HG02571 (cell line): ENCODE measurements at regions not wholly inside any gene's neighbourhood (a gene's known extent, or its start where the extent isn't known, plus 50 kb on each side); places are given as distances from the start of the nearest gene placed in this dataset.
"Not testable (repeated sequence)": the region's sequence is repeated elsewhere in the genome, so short reads cannot be mapped to it uniquely, and the experiment has no call there.

ENCODE experiments used
- ATAC-seq: cut with Tn5 transposase; IDR thresholded peaks from one replicate; pipeline ENCODE4 v1.9.1; 2021; ENCODE audit warnings: mild to moderate bottlenecking, moderate library complexity; ENCODE audit not compliant: unreplicated experiment

DNA sequence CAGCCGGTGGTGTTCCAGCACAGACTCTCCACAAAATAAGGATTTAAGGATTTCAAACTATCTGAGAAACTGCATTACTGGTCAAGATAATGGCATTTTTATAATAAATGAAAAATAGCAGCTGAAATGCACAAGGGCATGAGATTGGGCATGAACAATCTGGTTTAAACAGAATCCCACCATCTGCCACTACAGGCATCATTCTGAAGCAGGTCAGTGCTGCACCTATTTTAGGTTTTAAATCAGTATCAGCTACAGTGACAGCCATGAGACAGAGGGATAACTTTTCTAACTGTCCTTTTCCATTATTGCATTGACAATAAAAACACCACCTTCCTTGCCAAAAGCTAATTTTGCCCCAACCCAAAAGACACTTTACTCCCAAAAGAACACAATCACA lies 186.8 kb downstream of the ETV1 start:
- no peak for ATAC-seq

DNA sequence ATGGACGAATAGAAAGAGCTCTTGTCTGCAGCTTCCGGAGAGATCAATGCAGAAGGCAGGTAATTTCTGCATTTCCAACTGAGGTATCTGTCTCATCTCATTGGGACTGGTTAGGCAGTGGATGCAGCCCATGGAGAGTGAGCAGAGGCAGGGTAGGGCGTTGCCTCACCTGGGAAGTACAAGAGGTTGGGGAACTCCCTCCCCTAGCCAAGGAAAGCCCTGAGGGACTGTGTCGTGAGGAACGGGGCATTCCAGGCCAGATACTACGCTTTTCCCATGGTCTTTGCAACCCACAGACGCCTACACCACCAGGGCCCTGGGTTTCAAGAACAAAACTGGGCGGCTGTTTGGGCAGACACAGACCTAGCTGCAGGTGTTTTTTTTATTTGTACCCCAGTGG lies 186.3 kb downstream of the ETV1 start:
- ATAC-seq: no peak

- not testable (repeated sequence) for ATAC-seq
These were observed 183.2 kb downstream of the ETV1 start for GRCh38 chr7:13806089-13806867.

DNA sequence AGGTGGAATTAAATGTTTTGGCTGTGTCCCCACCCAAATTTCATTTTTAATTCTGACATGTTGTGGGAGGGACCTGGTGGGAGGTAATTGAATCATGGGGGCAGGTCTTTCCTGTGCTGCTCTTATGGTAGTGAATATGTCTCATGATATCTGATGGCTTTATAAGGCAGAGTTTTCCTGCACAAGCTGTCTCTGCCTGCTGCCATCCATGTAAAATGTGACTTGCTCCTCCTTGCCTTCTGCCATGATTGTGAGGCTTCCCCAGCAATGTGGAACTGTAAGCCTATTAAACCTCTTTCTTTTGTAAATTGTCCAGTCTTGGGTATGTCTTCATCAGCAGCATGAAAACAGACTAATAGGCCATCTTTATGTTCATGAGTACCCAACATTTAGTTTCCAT lies 172.2 kb downstream of the ETV1 start:
- not testable (repeated sequence) for ATAC-seq

GRCh38 chr7:13821152-13821787 lies 168.2 kb downstream of the ETV1 start:
- no peak for ATAC-seq

DNA sequence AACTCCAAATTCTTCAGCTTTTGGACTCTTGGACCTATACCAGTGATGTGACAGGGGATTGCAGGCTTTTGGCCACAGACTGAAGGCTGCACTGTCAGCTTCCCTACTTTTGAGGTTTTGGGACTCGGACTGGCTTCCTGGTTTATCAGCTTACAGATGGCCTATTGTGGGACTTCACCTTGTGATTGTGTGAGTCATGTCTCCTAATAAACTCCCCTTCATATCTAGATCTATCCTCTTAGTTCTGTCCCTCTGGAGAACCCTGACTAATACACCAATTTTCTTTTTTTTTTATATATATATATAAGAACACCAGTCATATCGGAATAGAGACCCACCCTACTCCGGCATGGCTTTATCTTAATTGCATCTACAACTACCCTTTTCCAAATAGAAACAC lies 166.8 kb downstream of the ETV1 start:
- no peak for ATAC-seq

DNA sequence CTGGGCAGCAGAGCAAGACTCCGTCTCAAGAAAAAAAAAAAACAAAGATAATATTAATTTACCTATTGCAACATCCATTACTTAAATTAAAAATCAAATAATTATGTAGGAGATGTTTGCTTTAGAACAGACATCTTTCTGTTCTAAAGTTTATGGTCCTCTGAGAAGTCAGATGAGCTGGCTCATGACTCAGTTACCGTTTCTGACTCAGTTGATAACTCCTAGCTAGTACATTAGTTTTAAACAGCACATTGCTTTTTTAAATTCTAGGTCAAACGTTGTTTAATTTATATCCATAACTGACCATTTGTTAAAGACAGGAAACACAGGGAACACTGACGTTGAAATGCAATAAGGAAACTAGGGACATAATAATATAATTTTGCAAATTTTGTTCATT lies 162.7 kb downstream of the ETV1 start:
- no peak for ATAC-seq

DNA sequence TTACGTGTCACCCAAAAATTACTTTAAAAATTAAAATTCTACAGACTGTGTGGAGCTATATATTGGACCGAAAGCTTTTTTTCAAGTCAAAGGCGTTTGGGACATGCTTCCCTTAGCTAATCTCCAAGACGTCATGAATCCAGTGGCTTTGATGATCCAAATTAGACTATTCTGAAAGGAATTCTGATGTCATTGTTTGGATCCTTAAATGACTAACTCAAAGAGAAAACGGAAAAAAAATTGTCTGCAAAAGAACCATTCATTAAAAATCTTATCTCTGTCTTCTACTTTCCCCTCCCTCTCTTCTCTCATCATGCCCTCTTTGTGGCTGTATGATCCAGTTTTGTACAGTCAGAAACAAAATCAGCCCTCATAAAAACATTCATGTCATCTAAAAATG lies 161.8 kb downstream of the ETV1 start:
- no peak for ATAC-seq

DNA sequence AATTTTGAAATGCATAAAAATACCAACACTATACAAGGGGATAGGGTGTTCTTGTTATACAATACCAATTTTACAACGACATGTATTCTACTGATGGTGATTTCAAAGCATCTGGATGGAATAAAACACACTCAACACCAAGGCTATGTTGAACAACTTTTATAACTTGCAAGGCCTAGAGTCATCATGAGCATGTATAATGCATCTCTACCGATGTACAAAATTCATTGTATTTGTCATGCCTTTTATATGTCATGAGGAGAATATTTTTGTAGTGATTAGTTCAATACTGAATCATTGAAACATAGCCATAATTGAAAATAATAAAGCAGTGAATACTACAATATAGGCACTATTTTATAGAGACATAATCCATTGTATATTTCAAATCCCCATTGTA lies 160.2 kb downstream of the ETV1 start:
- no peak for ATAC-seq

- ATAC-seq: no peak
These were observed 159.3 kb downstream of the ETV1 start for GRCh38 chr7:13829914-13830900.

GRCh38 chr7:13832346-13832745 lies 157.1 kb downstream of the ETV1 start:
- ATAC-seq: no peak

GRCh38 chr7:13834328-13834761 lies 155.1 kb downstream of the ETV1 start:
- no peak for ATAC-seq

- no peak for ATAC-seq
These were observed 154.0 kb downstream of the ETV1 start for GRCh38 chr7:13835442-13835841.

GRCh38 chr7:13839063-13839462 lies 150.4 kb downstream of the ETV1 start:
- ATAC-seq: no peak
